Suprapubic skin (tissue), 4 donors: ENCODE measurements at regions not wholly inside any gene's neighbourhood (a gene's known extent, or its start where the extent isn't known, plus 50 kb on each side); places are given as distances from the start of the nearest gene placed in this dataset.

Source experiments
- EP300 ChIP-seq: sonication (generic); formaldehyde crosslinking; IDR thresholded peaks from one replicate; pipeline ENCODE4 v1.6.1; 2017; ENCODE audit warnings: antibody characterized with exemption
- POLR2A ChIP-seq, 2 donors: fragments of 450-650 bp; IDR thresholded peaks; one replicate each; pipeline ENCODE4 v1.6.1; 2017; ENCODE audit warnings: antibody characterized with exemption in 2 of 2, mild to moderate bottlenecking in 2 of 2, moderate library complexity in 2 of 2
- POLR2AphosphoS5 ChIP-seq, 3 donors: sonication (generic); formaldehyde crosslinking; IDR thresholded peaks; one replicate each; pipeline ENCODE4 v1.6.1; 2017; ENCODE audit warnings: antibody characterized with exemption in 3 of 3
- TF ChIP-seq, protein P1 (sequence below), 2 donors: fragments of 200-600 bp in 1 of 2; fragments of 450-650 bp in 1 of 2; sonication (generic) in 1 of 2; IDR thresholded peaks; one replicate each; pipeline ENCODE4 v1.5.1; 2016 to 2019; ENCODE audit warnings: antibody characterized with exemption in 2 of 2, mild to moderate bottlenecking in 1 of 2, moderate library complexity in 1 of 2

- TF ChIP-seq, protein P1, sequence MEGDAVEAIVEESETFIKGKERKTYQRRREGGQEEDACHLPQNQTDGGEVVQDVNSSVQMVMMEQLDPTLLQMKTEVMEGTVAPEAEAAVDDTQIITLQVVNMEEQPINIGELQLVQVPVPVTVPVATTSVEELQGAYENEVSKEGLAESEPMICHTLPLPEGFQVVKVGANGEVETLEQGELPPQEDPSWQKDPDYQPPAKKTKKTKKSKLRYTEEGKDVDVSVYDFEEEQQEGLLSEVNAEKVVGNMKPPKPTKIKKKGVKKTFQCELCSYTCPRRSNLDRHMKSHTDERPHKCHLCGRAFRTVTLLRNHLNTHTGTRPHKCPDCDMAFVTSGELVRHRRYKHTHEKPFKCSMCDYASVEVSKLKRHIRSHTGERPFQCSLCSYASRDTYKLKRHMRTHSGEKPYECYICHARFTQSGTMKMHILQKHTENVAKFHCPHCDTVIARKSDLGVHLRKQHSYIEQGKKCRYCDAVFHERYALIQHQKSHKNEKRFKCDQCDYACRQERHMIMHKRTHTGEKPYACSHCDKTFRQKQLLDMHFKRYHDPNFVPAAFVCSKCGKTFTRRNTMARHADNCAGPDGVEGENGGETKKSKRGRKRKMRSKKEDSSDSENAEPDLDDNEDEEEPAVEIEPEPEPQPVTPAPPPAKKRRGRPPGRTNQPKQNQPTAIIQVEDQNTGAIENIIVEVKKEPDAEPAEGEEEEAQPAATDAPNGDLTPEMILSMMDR (IDR thresholded peaks at IDR 0.05), result no peak
- TF ChIP-seq POLR2AphosphoS5 (IDR thresholded peaks at IDR 0.05) (no peak), EP300 (no peak), POLR2A (IDR thresholded peaks at IDR 0.05) (no peak)
These were observed 773.6 kb upstream of the CDH10 start for GRCh38 chr5:25418319-25418859.
